ENCODE measurements at regions not wholly inside any gene's neighbourhood (a gene's known extent, or its start where the extent isn't known, plus 50 kb on each side); places are given as distances from the start of the nearest gene placed in this dataset.

GRCh38 chr16:26838931-26839330, 227.8 kb upstream of the C16orf82 start:
- H3K4me1 ChIP-seq: no peaks in the 10 kb centered on the region
- H3K9me3 Mint-ChIP-seq (ENCODE audit: unreplicated experiment): peaks cover 8% of the 10 kb centered on the region
- H3K9me3 ChIP-seq: peaks cover 8% of the 10 kb centered on the region; the same call in 1 of the 2 replicates
- no peak overlapping the region for H3K27ac Mint-ChIP-seq (ENCODE audit: unreplicated experiment)
- intact Hi-C loops (cut with micrococcal nuclease; ENCODE audit: unreplicated experiment): no loop called here
- no peak for TF ChIP-seq CTCF (IDR thresholded peaks at IDR 0.05; ENCODE audit: insufficient read depth in 1 of 2, low read depth in 1 of 2, low read length in 1 of 2, severe bottlenecking in 1 of 2, unreplicated experiment in 1 of 2)
- H3K4me3 Mint-ChIP-seq (ENCODE audit: unreplicated experiment): no peak overlapping the region
- no peaks in the 10 kb centered on the region for H3K4me1 Mint-ChIP-seq (ENCODE audit: low read depth, unreplicated experiment)
- POLR2A ChIA-PET: no interaction called here
- BruUV-seq (replicated peaks): no TSS peak
- no peak overlapping the region for H3K4me3 ChIP-seq (ENCODE audit: low read depth, low read length)
- H3K36me3 ChIP-seq (ENCODE audit: control insufficient read depth, insufficient read depth, low read length): no peaks in the 10 kb centered on the region
- DNase-seq: no peak
- CTCF ChIA-PET: no interaction called here
- H3K36me3 Mint-ChIP-seq (ENCODE audit: insufficient read depth, unreplicated experiment): no peaks in the 10 kb centered on the region
- peaks cover 4% of the 10 kb centered on the region for H3K27me3 Mint-ChIP-seq (ENCODE audit: insufficient read depth, unreplicated experiment)
- no peaks in the 10 kb centered on the region for H3K27me3 ChIP-seq (replicated peaks; ENCODE audit: control insufficient read depth, insufficient read depth, low read length)

GRCh38 chr16:26840691-26841090, 226.0 kb upstream of the C16orf82 start:
- CTCF ChIA-PET: no interaction called here
- no peak for DNase-seq
- H3K9me3 ChIP-seq: no peaks in the 10 kb centered on the region; the same call in 1 of the 2 replicates
- peaks cover 4% of the 10 kb centered on the region for H3K27me3 Mint-ChIP-seq (ENCODE audit: insufficient read depth, unreplicated experiment)
- H3K36me3 ChIP-seq (ENCODE audit: control insufficient read depth, insufficient read depth, low read length): no peaks in the 10 kb centered on the region
- H3K4me1 ChIP-seq: no peaks in the 10 kb centered on the region
- no peak overlapping the region for H3K27ac Mint-ChIP-seq (ENCODE audit: unreplicated experiment)
- POLR2A ChIA-PET: no interaction called here
- no peaks in the 10 kb centered on the region for H3K36me3 Mint-ChIP-seq (ENCODE audit: insufficient read depth, unreplicated experiment)
- H3K4me3 ChIP-seq (ENCODE audit: low read depth, low read length): no peak overlapping the region
- no peak for TF ChIP-seq CTCF (IDR thresholded peaks at IDR 0.05; ENCODE audit: insufficient read depth in 1 of 2, low read depth in 1 of 2, low read length in 1 of 2, severe bottlenecking in 1 of 2, unreplicated experiment in 1 of 2)
- no peaks in the 10 kb centered on the region for H3K27me3 ChIP-seq (replicated peaks; ENCODE audit: control insufficient read depth, insufficient read depth, low read length)
- H3K4me1 Mint-ChIP-seq (ENCODE audit: low read depth, unreplicated experiment): no peaks in the 10 kb centered on the region
- intact Hi-C loops (cut with micrococcal nuclease; ENCODE audit: unreplicated experiment): no loop called here
- no peak overlapping the region for H3K4me3 Mint-ChIP-seq (ENCODE audit: unreplicated experiment)
- no peaks in the 10 kb centered on the region for H3K9me3 Mint-ChIP-seq (ENCODE audit: unreplicated experiment)
- no TSS peak for BruUV-seq (replicated peaks)

GRCh38 chr16:26856271-26856670, 210.5 kb upstream of the C16orf82 start:
- Mint-ChIP-seq H3K4me3 (ENCODE audit: unreplicated experiment) (no peak overlapping the region), H3K9me3 (ENCODE audit: unreplicated experiment) (peaks cover 13% of the 10 kb centered on the region), H3K27me3 (ENCODE audit: insufficient read depth, unreplicated experiment) (peaks cover 3% of the 10 kb centered on the region), H3K27ac (ENCODE audit: unreplicated experiment) (no peak overlapping the region), H3K4me1 (ENCODE audit: low read depth, unreplicated experiment) (no peaks in the 10 kb centered on the region), H3K36me3 (ENCODE audit: insufficient read depth, unreplicated experiment) (no peaks in the 10 kb centered on the region)
- H3K27me3 ChIP-seq (replicated peaks; ENCODE audit: control insufficient read depth, insufficient read depth, low read length): no peaks in the 10 kb centered on the region
- H3K9me3 ChIP-seq: no peaks in the 10 kb centered on the region
- no peaks in the 10 kb centered on the region for H3K36me3 ChIP-seq (ENCODE audit: control insufficient read depth, insufficient read depth, low read length)
- intact Hi-C loops (cut with micrococcal nuclease; ENCODE audit: unreplicated experiment): no loop called here
- no peak for TF ChIP-seq CTCF (IDR thresholded peaks at IDR 0.05; ENCODE audit: insufficient read depth in 1 of 2, low read depth in 1 of 2, low read length in 1 of 2, severe bottlenecking in 1 of 2, unreplicated experiment in 1 of 2)
- ChIA-PET POLR2A (no interaction called here), CTCF (no interaction called here)
- H3K4me3 ChIP-seq (ENCODE audit: low read depth, low read length): no peak overlapping the region
- H3K4me1 ChIP-seq: no peaks in the 10 kb centered on the region
- no peak for DNase-seq
- BruUV-seq (replicated peaks): no TSS peak
